ENCODE measurements at regions not wholly inside any gene's neighbourhood (a gene's known extent, or its start where the extent isn't known, plus 50 kb on each side); places are given as distances from the start of the nearest gene placed in this dataset.

GRCh38 chr5:164728733-164729132 is 1223.3 kb downstream of the MAT2B start:
- TF ChIP-seq, protein P1, sequence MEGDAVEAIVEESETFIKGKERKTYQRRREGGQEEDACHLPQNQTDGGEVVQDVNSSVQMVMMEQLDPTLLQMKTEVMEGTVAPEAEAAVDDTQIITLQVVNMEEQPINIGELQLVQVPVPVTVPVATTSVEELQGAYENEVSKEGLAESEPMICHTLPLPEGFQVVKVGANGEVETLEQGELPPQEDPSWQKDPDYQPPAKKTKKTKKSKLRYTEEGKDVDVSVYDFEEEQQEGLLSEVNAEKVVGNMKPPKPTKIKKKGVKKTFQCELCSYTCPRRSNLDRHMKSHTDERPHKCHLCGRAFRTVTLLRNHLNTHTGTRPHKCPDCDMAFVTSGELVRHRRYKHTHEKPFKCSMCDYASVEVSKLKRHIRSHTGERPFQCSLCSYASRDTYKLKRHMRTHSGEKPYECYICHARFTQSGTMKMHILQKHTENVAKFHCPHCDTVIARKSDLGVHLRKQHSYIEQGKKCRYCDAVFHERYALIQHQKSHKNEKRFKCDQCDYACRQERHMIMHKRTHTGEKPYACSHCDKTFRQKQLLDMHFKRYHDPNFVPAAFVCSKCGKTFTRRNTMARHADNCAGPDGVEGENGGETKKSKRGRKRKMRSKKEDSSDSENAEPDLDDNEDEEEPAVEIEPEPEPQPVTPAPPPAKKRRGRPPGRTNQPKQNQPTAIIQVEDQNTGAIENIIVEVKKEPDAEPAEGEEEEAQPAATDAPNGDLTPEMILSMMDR (IDR thresholded peaks at IDR 0.05; ENCODE audit: low read depth, low read length): no peak
- no peak for TF ChIP-seq MYC (IDR thresholded peaks at IDR 0.05; ENCODE audit: low read depth, low read length)

Measured in NB4 (cell line).